Transverse colon (tissue), 4 donors: ENCODE measurements at regions not wholly inside any gene's neighbourhood (a gene's known extent, or its start where the extent isn't known, plus 50 kb on each side); places are given as distances from the start of the nearest gene placed in this dataset.
A peak's percentile ranks its signal among the peaks of the same experiment; 100 is the strongest.

Source experiments
- DNase-seq: peaks from one replicate; pipeline ENCODE4 v3.0.0-alpha.2; 2019
- H3K27ac ChIP-seq, 4 donors: fragments of 200-600 bp; sonication (generic); 2 replicates each; pipeline ENCODE4 v1.5.1; 2016 to 2018; ENCODE audit warnings: inconsistent platforms in 4 of 4
- H3K27me3 ChIP-seq: fragments of 200-600 bp; sonication (generic); 2 replicates; pipeline ENCODE4 v1.5.1; 2017; ENCODE audit warnings: inconsistent platforms
- H3K36me3 ChIP-seq, 4 donors: fragments of 200-600 bp; sonication (generic); 2 replicates each; pipeline ENCODE4 v1.5.1; 2017 to 2019; ENCODE audit warnings: inconsistent platforms in 4 of 4
- H3K4me1 ChIP-seq, 4 donors: fragments of 200-600 bp; sonication (generic); 2 replicates each; pipeline ENCODE4 v1.5.1; 2017 to 2020; ENCODE audit warnings: inconsistent platforms in 4 of 4
- H3K4me3 ChIP-seq, 4 donors: fragments of 200-600 bp; sonication (generic); 1 replicate in 1 of 4; 2 replicates in 3 of 4; pipeline versions ENCODE4 v1.5.1 to v1.6.1; 2017 to 2019; ENCODE audit warnings: inconsistent platforms in 4 of 4
- H3K9me3 ChIP-seq, 2 donors: fragments of 200-600 bp; sonication (generic); 2 replicates each; pipeline ENCODE4 v1.5.1; 2017 to 2019; ENCODE audit warnings: inconsistent platforms in 2 of 2
- EP300 ChIP-seq: sonication (generic); formaldehyde crosslinking; IDR thresholded peaks from one replicate; pipeline ENCODE4 v1.6.1; 2017; ENCODE audit warnings: antibody characterized with exemption, low read depth
- POLR2A ChIP-seq: fragments of 450-650 bp; IDR thresholded peaks from one replicate; pipeline ENCODE4 v1.6.1; 2016; ENCODE audit warnings: antibody characterized with exemption, mild to moderate bottlenecking, moderate library complexity
- POLR2AphosphoS5 ChIP-seq, 3 donors: sonication (generic); formaldehyde crosslinking; IDR thresholded peaks; one replicate each; pipeline ENCODE4 v1.6.1; 2016; ENCODE audit warnings: antibody characterized with exemption in 3 of 3
- WGBS, 2 donors: methylation state at CpG; one replicate each; pipeline ENCODE4 v1.1.5; 2018; ENCODE audit warnings: low coverage in 1 of 2; 5-methylcytosine and 5-hydroxymethylcytosine counted together
- in situ Hi-C, 4 donors: fragments of 200-750 bp; cut with MboI; loops; one replicate each; pipeline versions ENCODE4 v1.15.0 to v1.15.1; 2017; ENCODE audit warnings: low sequenced_read_pairs in 3 of 4, low pct_ligation_motif_present in 1 of 4, low pct_unique_long_range_greater_than_20kb in 1 of 4
- intact Hi-C: fragments of 100-400 bp; cut with DNase I; formaldehyde crosslinking; loops from one replicate; pipeline ENCODE4 v1.15.1; 2023; ENCODE audit warnings: low total_unique reads
- TF ChIP-seq, protein P1 (sequence below), 5 experiments: fragments of 200-600 bp in 3 of 5; fragments of 450-650 bp in 2 of 5; sonication (generic) in 3 of 5; IDR thresholded peaks; 1 replicate in 2 of 5; 2 replicates in 3 of 5; pipeline ENCODE4 v1.5.1; 2016 to 2017; ENCODE audit warnings: antibody characterized with exemption in 5 of 5, inconsistent platforms in 3 of 5, mild to moderate bottlenecking in 2 of 5, moderate library complexity in 1 of 5

GRCh38 chr10:78555128-78555527, 513.6 kb upstream of the ZMIZ1 start:
- Histone ChIP-seq H3K36me3 (no peaks in the 10 kb centered on the region), H3K27ac (no peak overlapping the region), H3K9me3 (no peaks in the 10 kb centered on the region), H3K27me3 (no peaks in the 10 kb centered on the region), H3K4me1 (peaks cover 14 to 23% (median 18%) of the 10 kb centered on the region in 4 donors), H3K4me3 (no peak overlapping the region)
- in situ Hi-C loops (no loop called here), intact Hi-C loops (no loop called here)
- no peak for DNase-seq
- 43 to 45% methylated on average over 2 of the region's 2 CpGs for WGBS, 2 donors
- no peak for TF ChIP-seq POLR2A
- no peak for TF ChIP-seq EP300
- TF ChIP-seq, protein P1, sequence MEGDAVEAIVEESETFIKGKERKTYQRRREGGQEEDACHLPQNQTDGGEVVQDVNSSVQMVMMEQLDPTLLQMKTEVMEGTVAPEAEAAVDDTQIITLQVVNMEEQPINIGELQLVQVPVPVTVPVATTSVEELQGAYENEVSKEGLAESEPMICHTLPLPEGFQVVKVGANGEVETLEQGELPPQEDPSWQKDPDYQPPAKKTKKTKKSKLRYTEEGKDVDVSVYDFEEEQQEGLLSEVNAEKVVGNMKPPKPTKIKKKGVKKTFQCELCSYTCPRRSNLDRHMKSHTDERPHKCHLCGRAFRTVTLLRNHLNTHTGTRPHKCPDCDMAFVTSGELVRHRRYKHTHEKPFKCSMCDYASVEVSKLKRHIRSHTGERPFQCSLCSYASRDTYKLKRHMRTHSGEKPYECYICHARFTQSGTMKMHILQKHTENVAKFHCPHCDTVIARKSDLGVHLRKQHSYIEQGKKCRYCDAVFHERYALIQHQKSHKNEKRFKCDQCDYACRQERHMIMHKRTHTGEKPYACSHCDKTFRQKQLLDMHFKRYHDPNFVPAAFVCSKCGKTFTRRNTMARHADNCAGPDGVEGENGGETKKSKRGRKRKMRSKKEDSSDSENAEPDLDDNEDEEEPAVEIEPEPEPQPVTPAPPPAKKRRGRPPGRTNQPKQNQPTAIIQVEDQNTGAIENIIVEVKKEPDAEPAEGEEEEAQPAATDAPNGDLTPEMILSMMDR (IDR thresholded peaks at IDR 0.05) = no peak
- TF ChIP-seq POLR2AphosphoS5 (IDR thresholded peaks at IDR 0.05) = no peak

- Histone ChIP-seq H3K4me1 (peaks cover 9 to 16% (median 12%) of the 10 kb centered on the region in 4 donors), H3K27me3 (no peaks in the 10 kb centered on the region), H3K27ac (no peak overlapping the region), H3K9me3 (no peaks in the 10 kb centered on the region), H3K36me3 (no peaks in the 10 kb centered on the region), H3K4me3 (no peak overlapping the region)
- 96% methylated on average over 2 of the region's 2 CpGs; no CpG with 5 or more reads in 1 of the 2 donors for WGBS, 2 donors
- intact Hi-C loops (no loop called here), in situ Hi-C loops (no loop called here)
- TF ChIP-seq POLR2A (no peak), POLR2AphosphoS5 (IDR thresholded peaks at IDR 0.05) (no peak), EP300 (no peak)
- TF ChIP-seq, protein P1 (IDR thresholded peaks at IDR 0.05) = no peak
- no peak for DNase-seq
Measured at GRCh38 chr10:78556705-78557432, 511.9 kb upstream of the ZMIZ1 start.

DNA sequence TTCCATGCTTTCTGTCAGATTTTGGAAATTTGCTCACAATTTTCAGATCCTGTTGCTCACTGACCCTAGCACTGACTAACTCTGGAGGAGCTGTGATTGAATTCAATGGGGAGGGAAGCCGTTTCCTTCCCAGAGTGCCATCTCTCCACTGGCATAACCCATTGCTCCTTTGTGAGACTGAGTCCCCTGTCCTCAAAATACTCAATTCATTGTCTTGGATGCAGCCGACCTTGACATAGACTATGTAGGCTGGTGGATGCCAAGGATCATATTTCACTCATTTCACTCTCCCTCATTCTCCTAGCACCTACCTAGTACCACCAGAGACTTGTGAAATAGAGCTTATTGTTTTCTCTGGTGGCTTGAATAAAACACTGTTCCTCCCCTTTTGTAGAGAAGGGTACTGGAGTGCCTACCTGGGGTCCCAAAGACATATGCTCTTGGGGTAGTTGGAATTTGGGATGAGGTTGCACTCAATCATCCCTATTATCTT, 511.3 kb upstream of the ZMIZ1 start:
- H3K4me1 ChIP-seq = peaks cover 5 to 12% (median 8%) of the 10 kb centered on the region in 4 donors
- TF ChIP-seq, protein P1 (IDR thresholded peaks at IDR 0.05) = no peak
- TF ChIP-seq EP300 (no peak), POLR2AphosphoS5 (IDR thresholded peaks at IDR 0.05) (no peak), POLR2A (no peak)
- H3K36me3 ChIP-seq = no peaks in the 10 kb centered on the region
- in situ Hi-C loops (no loop called here), intact Hi-C loops (no loop called here)
- H3K27ac ChIP-seq = no peak overlapping the region
- no peak for DNase-seq
- H3K9me3 ChIP-seq = no peaks in the 10 kb centered on the region
- no peaks in the 10 kb centered on the region for H3K27me3 ChIP-seq
- no peak overlapping the region for H3K4me3 ChIP-seq
- WGBS, 2 donors = 71 to 79% methylated on average over 1 to 2 of the region's 2 CpGs

- intact Hi-C loops (no loop called here), in situ Hi-C loops (no loop called here)
- H3K4me1 ChIP-seq = peaks cover 0 to 7% (median 2%) of the 10 kb centered on the region in 4 donors
- H3K36me3 ChIP-seq = no peaks in the 10 kb centered on the region
- H3K27me3 ChIP-seq = no peaks in the 10 kb centered on the region
- H3K27ac ChIP-seq = peak overlapping the region in 3 of 4 donors; percentile 32 to 64 (median 60)
- WGBS, 2 donors = 68 to 72% methylated on average over 4 to 10 of the region's 10 CpGs
- no peak for TF ChIP-seq EP300
- TF ChIP-seq, protein P1 (IDR thresholded peaks at IDR 0.05) = no peak
- TF ChIP-seq POLR2AphosphoS5 (IDR thresholded peaks at IDR 0.05) = peak in 1 of 3 donors; percentile 36
- no peak for TF ChIP-seq POLR2A
- H3K4me3 ChIP-seq = no peak overlapping the region
- H3K9me3 ChIP-seq = no peaks in the 10 kb centered on the region
- DNase-seq = no peak
Measured at GRCh38 chr10:78559661-78560340, 509.0 kb upstream of the ZMIZ1 start.
